HG03135 (cell line): ENCODE measurements at regions not wholly inside any gene's neighbourhood (a gene's known extent, or its start where the extent isn't known, plus 50 kb on each side); places are given as distances from the start of the nearest gene placed in this dataset.
"Not testable (repeated sequence)": the region's sequence is repeated elsewhere in the genome, so short reads cannot be mapped to it uniquely, and the experiment has no call there.

ENCODE experiments used
- ATAC-seq: cut with Tn5 transposase; IDR thresholded peaks from one replicate; pipeline ENCODE4 v1.9.1; 2021; ENCODE audit warnings: mild to moderate bottlenecking, moderate library complexity; ENCODE audit not compliant: unreplicated experiment

DNA sequence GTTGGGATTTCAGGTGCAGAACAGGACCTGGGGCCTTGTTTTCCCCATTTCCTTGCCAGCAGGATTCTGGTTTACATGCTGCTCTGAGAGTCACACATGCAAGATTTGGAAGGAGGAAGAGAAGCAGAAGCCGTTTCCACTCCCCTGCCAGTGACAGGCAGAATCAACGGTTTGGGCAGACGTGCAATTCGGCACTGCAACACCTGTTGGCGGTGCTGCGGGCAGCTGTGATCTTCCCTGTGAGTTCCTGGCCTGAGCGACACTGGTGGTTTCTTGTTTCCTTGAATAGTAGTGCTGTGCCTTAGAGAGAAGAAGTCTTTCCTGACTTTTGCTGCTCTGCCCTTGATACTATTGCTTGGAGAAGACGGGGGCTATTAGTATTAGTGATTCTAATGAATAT is 1126.2 kb downstream of the TYW1 start:
- ATAC-seq, result no peak

DNA sequence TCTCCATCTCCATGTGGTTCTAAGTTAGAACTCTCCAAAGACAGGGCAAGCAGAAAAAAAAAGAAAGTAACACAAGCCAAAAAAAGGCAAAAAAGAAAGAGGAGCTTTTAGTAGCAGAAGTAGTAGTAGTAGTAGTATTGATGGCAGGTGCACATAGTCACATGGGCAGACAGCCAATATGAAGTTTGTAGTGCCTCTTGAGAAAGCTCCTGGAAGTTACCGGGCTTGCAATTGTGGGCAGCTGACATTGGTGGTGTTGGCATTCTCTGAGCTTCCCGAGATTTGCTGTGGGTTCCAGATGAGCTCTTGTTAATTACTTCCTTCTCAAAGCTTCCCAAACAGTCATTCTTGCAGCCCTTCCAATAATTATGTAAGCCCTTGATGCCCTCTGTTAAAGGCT is 1128.5 kb downstream of the TYW1 start:
- no peak for ATAC-seq

DNA sequence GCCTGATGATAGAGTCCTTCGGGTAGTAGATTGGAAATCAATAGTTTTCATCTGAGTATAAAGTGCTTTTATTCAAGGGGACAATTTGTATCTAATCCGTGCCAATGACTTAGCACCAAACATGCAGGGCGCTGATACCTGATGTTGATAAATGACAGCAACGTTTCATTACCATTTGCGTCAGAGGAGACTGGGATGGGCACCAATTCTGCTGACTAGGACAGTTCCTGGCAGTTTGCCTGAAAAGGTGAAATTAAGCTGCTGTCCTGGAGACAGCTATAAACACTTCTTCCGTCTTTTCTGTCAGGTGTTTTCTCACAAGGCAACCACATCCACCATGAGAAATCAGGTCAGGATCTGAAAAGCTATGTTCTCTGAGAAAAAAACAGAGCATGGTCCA is 1136.4 kb downstream of the TYW1 start:
- no peak for ATAC-seq

DNA sequence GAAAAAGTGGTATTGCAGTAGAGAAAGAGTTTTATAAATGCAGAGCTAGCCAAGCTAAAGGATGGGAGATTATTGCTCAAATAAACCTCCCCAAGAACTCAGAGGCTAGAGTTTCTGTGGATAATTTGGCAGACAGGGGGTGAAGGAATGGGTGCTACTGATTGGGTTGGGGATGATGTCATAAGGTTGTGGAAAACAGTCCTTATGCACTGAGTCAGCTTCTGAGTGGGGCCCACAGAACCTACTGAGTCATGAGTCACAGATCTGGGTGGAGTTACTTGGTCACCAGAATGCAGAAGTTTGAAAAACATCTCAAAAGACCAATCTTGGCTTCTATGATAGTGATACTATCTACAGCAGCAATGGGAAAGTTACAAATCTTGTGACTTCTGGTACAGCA is 1146.7 kb downstream of the TYW1 start:
- no peak for ATAC-seq

DNA sequence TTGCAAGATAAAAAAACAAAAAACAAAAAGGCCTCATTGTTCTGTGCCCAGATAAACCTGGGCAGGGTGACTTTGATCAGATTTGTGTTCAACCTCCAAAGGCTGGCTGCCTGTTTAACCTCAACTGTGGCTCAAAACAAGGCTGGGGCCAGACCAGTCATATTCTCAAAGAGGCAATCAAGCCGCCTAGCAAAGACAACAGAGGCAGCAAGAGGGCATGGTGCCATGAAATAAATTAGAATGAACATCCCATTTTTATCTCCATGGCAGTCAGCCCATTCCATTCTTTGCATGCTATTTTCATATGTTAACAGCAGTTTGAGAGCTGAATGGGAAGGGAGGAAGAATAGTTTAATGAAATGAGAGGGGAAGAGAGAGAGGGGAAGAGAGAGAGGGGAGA is 1150.3 kb downstream of the TYW1 start:
- ATAC-seq, result no peak

DNA sequence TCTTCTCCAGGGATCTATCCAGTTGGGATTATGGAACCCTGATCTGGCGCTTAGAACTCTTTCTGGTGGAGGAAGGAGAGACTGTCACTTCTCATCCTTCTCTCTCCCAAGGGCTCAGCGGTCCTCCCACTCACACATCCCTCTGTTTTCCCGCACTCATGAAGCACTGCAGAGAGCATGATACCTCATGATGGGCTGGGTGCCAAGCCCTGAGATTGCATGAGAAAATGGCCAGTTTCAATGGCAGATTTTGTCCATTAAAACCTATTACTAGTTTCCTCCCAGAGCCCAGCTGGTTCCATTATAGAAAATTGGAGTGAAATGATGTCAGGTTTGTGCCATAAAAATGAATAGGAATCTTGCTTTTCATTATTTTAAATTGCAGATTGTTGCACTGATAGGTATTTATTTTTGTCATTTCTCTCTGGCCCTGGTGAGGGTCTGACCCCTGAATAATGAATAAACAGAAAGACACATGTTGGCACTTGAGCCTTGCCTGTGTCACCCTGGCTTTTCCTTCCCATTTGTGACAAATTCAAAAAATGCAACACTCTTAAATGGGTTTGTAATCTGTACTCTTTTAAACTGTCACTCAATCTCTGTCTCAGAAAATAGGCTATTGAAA is 1151.1 kb downstream of the TYW1 start:
- no peak for ATAC-seq

DNA sequence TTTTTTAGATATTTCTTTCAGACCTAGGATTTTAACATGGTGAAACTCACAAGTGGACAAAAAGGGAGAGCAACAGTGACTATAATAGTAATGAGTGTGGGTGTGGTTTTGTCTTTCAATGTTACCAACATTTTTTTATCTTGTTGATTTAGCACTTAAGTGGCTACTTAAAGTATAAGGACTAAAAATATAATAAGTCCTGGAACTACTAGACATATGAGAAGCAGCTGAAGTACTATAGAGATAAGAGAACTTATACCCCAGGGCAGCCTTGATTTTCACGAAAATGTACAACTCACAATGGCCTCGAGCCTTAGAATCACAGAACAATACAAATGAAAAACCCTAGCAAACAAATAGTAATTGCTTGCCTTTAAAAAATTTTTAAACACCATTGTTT is 1151.8 kb downstream of the TYW1 start:
- ATAC-seq, result no peak

DNA sequence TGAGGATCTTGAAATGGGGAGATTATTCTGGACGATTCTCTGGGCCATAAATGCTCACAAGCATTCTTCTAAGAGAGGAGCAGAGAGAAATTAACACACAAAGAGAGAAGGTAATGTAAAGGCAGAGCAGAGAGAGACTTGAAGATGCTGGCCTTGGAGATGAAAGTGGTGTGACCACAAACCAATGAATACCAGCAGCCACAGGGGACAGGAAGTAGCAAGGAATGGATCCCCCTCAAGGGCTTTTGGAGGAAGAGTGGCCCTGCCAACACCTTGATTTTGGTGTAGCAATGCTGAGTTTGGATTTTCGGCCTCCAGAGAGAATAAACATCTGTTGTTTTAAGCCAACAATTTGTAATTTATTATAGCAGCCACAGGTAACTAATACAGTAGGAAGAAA is 1155.6 kb downstream of the TYW1 start:
- no peak for ATAC-seq

DNA sequence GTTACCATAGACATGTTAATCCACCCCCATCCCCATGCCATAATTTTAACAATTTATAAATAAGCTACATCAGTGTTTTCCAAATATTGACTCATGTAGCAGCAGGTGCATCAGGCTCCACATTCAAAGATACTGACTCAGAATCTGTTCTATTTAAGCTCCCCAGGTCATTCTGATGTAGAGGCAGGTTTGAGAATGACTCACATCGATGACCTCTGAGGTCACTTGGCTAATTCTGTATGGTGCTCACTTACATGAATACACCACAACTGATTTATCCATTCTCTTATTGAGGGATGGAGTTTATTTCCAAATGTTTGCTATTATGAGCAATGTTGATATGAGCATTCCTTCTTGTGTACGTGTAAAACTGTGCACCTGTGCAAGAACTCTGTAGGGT is 1159.0 kb downstream of the TYW1 start:
- no peak for ATAC-seq

DNA sequence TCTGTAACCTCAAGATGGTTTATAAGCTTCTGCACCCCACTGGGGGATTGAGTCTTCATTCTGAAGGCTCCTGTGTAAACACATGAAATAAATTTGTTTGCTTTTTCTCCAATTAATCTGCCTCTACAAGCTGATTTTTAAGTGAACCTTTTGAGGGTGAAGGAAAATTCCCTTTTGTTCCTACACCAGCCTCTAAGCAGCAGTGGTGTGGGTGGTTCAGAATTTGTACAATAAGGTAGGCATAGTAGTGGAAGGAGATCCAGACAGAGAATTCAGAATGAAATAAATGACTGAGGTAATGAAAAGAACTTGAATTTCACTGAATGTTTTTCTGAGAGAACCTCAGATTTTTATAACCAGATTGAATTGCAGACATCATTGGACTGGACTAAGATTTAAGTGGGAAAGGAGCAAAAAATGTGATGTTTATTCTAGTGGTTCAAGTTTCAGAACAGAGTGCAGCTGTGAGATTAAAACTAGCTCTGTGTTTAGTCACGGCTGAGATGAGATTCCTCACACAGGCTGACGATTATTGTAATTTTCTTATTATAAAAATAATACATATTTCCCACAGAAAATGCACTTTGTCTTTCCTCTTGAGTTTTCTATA is 1162.2 kb downstream of the TYW1 start:
- ATAC-seq, result no peak

DNA sequence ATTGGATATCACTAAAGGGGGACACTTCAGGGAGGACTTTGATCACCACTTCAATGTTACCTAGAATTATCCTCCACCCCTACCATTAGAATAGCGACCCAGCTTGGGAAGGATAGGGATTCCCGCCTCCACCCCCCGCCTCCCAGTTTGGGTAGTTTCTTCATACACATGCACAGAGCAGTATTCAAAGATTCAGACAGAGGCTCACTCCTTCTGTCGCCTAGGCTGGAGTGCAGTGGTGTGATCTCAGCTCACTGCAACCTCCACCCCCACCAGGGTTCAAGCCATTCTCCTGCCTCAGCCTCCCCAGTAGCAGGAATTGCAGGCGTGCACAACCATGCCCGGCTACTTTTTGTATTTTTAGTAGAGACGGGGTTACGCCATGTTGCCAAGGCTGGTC is 1166.1 kb downstream of the TYW1 start:
- no peak for ATAC-seq

DNA sequence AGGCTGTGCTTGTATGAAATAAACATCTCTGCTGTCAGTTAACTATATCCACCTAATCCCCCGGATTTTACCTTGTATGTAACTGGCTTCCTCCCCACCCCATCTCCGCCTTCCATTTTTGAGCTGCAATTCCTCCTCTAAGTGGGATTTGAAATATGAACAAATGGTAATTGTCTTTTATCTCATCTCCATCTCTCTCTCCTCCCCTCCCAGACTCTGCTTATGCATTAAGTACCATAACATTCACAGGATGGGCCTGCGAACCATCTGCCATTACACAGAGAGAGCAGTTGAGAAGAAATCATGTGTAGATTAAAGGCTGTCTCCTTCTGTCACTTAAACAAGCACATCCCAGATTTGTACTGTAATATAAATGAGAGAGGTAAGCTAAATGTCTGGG is 1169.9 kb downstream of the TYW1 start:
- ATAC-seq, result no peak

DNA sequence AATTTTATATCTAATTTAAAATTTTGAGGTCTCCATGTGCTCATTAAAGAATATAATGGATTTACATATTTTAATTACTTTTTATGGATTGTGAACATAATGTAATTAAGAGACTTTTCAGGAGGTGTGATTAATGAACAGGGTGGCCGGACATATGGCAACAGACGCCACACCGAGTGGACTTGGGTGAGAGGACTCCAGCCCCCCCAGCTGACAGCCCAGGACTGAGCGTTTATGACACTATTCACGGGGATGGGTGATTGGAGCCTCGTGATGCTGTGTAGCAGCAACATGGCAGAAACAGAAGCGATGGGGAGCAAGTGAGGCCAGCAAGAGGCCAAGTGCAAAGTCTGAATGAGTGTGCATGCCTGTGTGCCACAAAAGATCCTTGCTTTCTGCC is 1176.9 kb downstream of the TYW1 start:
- ATAC-seq, result no peak

DNA sequence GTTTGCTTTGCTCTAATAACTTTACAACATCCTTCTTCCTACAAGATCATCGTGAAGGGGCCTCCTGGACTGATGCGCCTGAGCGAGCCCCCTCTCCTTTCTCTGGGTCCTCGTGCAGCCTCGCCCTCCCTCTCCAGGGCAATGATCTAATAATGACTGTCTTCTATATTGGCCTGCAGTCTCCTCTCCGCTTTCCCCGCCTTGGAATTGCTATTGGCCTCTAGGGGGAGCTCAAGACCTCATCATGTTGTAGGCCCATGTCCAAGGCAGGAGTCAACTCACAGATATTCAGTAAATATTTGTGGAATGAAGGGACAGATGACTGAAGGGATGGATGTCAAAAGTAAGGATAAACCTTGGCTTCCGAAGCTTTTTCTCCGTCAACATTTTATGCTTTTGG is 1180.3 kb downstream of the TYW1 start:
- no peak for ATAC-seq

DNA sequence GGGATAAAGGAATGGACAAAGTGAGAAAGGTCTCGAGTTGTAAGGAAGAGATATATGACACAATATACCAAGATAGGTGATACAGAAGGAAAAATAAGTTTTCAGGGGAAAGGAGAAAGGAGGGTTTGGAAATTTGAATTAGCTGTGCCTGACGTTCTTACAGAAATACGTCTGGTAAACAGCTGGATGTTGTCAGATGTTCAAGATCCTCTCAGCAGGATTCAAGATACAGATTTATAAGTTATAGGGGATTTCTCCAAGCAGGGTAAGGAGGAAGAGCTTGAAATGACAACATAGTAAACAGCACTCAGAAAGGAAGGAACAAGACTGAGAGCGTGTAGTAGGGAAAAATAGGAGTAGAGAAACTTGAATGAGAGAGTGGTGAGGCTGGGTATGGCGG is 1184.1 kb downstream of the TYW1 start:
- no peak for ATAC-seq

DNA sequence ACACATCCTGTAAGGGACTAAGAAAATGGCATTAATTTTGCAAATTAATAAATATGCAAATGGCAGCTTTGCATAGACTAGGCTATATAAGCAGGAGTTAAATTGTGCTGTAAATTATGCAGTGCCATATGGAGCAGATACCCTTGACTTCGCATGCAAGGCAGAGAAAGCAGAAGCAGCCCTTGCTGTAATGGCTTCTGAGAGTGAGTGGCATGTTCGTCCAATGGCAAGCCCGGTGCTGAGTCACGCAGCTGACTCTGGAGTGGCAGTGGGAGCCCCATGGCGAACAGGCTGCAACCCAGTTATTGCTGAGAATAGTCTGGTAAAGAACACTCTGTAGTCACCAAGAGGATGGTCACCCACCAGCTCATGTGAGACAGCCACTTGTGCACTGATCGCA is 1186.5 kb downstream of the TYW1 start:
- ATAC-seq, result no peak

DNA sequence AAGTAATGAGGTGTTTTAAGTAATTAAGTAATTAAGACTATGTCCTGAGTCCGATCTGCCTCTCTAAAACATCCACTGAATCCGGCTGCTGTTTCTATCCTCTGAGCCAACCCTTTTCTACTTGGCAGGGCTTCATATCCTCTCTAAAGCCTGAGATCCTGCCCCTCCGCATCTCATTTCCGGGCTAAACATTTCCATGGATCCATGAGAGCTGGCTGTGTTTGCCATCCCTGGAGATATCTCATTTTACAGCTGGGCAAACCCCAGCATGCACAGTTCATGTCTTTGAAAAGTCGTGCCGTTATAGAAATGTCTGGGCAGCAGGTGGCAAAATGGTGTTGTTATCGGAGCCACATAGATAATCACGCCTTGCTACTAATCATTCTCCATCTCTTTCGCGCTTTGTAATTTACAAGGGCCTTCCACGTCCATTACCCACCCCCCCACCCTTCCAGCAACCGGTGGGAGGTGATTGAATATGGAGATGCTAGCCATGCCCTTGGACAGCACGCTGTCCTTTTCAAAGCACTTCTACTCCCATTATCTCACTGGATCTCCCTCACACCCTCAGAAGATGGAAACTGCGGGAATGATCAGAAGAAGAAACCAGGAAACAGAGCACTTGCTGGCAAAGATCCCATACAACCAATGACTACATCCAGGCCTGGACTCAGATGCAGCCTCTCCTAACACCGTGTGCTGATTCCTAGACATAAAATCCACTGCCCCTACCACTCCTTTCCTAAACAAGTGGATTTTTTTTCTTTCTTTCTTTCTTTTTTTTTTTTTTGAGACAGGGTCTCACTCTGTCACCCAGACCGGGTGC is 1189.2 kb downstream of the TYW1 start:
- no peak for ATAC-seq

DNA sequence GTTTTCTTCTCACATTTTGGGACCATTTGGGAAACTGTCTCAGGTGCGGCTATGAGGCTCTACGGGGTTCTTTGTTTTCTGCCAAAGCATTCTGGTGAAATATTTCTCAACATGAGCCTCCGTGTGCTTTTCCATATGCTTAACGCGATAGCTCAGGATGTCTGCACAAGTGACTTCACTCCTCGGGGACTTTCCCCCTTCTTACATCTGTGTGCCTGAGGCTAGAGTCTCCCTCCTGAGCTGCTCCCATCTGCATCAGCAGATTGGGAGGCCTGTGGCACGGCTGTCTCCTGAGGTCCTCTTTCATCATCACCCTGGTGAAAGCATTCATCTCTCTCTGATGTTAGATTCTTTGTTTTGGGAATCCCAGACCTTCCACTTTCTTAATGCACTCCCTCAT is 1190.9 kb downstream of the TYW1 start:
- no peak for ATAC-seq

DNA sequence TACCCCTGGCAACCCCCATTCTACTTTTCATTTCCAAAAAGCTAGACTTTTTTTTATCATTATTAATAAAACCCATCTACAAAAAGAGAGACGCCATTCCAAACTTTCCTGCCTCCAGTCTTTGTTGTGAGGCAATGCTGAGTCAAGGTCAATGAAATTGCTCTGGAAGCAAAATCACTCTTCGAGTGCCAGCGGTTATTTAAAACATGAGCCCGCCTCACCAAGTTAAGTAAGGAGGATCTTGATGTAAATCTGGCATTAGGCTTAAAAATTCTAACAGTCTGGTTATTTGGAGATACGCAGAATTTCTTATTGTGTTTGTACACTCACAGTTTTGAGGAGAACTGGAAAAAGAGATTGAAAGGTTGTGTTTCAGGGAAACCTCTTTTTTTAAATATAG is 1196.3 kb downstream of the TYW1 start:
- ATAC-seq, result no peak

DNA sequence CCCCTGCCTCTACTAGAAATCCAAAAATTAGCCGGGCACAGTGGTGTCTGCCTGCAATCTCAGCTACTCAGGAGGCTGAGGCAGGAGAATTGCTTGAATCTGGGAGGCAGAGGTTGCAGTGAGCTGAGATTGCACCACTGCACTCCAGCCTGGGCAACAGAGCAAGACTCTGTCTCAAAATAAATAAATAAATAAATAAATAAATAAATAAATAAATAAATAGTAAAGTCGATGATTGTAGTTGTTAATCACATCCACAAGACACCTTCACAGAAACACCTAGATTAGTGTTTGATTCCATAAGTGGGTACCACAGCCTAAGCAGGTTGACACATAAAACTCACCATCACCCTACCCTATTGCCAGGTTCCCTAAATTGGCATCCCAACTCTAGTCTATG is 1199.0 kb downstream of the TYW1 start:
- not testable (repeated sequence) for ATAC-seq

DNA sequence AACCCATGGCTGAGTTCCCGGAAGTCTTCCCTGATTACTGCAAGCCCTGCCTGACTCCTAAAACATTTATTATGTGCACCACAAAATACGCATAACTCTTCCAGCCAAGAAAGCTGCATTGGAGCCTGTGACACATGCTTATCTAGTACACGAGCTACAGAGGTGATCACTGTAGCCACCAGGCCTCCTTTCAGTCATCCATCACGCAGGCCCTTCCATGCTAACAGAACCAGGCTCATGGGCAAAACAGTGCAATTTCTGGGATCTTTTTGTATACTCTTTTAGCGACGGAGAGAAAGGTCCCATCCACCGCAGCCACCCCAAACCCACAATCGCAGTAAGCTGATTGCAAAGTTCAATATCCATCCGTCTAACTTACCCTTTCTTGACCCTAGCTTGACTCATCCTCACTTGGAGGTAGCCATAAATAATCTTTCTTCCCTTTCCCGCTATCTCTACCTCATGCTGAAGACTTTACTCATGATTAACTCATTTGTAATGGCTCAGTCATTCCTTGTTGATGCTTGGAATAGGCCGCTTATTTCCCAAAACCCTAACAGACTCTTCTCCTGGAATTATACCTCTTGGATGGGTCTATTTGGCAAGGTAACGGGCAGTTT is 1203.5 kb downstream of the TYW1 start:
- ATAC-seq, result no peak

DNA sequence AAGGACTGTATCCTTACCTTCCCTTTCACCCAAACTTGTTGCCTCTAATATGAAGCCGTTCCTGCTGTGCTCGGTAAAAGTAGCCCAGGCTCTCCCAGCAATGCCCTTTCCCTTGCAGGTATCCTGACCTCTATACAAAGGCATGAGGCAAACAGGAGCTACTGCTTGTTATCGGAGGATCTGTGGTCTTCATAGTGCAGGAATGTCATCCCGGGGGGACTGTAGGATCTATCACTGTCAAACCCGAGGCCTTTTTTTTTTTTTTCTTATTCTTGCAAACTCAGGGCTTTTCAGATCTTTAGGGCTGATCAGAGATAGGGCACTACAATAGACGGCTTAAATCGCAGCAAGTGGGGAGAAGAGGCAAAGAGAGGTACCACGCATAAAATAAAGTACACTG is 1206.6 kb downstream of the TYW1 start:
- no peak for ATAC-seq
